HG03280 (cell line): ENCODE measurements at regions not wholly inside any gene's neighbourhood (a gene's known extent, or its start where the extent isn't known, plus 50 kb on each side); places are given as distances from the start of the nearest gene placed in this dataset.

Experiments used
- ATAC-seq: cut with Tn5 transposase; IDR thresholded peaks from one replicate; pipeline ENCODE4 v1.9.1; 2021; ENCODE audit warnings: mild to moderate bottlenecking, moderate library complexity; ENCODE audit not compliant: unreplicated experiment

DNA sequence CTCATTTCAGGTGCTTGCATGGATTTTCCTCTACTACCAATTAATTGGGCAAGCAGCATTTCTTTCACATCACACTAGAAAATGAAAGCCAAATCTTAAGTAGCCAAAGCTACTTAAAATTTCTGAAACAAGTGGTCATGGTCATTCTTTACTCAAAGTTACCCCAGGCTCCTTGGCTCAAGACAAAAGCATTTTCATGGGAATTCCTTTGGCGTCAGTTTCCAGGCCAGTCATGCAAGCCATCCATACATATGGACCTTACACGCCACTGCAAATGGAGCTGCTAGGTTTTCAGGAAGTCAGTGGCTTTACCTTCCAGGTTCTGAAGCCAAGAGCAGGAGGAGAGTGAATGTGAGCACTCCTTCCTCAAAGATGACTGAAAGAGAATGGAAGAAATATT lies 83.7 kb upstream of the IL12A start:
- ATAC-seq, result no peak

DNA sequence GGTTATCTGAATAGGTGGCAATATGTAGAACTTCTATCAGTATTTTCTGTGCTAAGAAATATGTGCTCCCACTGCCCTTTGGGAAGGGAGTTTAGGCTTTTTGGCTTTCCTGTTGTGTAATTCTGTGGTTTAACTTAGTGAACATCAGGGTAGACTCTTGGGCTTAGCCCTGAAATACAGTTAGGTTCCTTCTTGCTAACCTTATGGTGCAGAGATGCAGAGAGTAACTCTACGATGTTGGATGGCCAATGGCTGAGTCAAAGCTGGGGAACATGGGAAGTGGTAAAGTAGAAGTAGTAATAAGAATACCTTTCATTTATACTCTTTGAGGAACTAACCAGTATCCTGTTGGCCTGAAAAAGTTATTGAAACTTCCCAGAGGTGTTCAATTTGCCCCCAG lies 80.8 kb upstream of the IL12A start:
- ATAC-seq, result no peak

DNA sequence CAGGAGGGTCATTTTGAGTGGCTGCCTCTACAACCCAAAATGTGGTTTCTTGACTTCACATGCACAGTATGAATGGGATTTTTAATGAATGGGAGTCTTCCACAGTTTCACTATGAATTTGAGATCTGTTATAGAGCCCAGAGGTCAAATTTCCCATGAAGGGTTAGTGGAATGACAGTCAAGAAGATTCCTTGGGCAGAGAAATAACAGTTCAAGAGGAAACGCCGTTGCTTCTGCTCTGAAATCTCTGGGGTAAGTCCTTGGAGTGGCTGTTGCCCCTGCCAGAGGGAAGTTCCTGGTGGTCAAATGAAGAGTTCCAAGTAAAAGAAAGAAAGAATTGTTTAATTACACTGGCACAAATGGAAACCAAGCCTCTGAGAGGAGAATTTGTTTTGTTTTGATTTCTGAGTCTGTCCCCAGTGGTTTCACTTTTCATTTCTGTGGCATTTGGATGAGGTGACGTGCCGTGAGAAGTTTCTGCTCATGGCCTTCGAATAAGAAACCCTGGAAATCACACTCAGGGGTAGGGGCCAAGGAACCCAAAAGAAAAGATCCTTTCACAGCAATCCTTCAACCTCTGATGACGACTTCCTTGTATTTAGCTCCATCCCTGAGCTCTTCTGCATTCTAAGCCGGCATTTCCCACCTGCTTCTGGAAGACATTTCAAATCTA lies 77.5 kb upstream of the IL12A start:
- peak; percentile 86 for ATAC-seq

DNA sequence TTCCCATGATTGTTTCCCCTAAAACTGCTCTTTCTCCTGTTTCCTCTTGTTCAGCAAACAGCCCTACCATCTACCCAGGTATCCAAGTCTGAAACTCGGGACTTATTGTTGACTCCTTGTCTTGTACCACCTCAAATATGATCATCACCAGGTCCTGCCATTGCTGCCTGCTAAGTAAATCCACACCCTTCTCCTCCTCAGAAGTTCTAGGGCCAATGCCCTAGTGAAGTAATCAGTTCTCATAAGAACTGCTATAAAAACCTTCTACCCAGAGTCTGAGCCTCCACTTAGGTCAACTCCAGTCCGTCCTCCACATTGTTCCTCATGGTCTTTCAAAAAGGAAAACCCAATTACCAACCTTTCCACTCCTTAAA lies 77.0 kb upstream of the IL12A start:
- no peak for ATAC-seq

DNA sequence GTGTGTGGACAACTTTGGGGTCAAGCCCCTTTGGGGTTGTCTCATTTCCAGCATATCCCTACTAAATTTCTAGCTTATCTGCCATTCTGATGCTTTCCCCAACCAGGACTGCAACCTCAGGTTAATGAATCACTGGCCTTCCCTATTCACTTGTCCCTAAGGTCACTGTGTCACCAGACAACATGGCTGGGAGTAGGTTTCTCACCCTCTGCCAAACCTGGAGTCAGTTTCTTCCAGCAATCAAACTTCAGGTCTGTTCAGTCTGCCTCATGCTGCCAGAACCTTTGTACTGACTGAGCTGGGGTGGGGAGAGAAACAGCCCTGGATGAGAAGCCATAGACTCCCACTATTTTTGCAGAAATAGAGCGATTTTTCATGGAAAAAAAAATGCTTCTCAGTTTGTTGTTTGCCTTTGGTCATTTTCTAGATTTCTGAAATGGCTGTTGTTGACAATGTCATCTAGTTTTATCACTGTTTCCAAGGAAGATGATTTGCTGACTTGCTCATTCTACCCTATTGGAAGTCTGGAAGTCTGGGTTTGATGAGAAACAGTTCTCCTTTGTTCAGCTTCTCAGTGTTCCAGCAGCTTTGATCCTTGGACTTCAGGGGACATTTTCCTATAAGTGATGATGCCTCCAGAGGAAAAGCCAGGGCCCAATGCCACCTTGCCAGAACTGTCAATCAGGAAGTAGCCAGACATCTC lies 74.8 kb upstream of the IL12A start:
- ATAC-seq, result no peak

DNA sequence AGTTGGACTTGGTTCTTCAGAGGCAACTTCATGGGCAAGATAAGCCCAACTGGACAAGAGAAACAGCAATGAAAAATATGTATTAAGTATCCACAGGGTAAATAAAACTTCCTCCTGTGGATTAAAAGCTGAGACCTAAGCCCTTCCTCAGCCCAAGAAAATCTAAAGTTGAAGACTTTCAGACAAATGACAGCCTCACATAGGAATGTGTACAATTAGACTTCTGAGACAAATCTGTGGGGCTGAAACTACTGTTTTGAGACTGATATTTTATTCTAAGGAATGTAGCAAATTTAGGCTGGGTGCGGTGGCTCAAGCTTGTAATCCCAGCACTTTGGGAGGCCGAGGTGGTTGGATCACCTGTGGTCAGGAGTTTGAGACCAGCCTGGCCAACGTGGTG lies 74.2 kb upstream of the IL12A start:
- no peak for ATAC-seq

DNA sequence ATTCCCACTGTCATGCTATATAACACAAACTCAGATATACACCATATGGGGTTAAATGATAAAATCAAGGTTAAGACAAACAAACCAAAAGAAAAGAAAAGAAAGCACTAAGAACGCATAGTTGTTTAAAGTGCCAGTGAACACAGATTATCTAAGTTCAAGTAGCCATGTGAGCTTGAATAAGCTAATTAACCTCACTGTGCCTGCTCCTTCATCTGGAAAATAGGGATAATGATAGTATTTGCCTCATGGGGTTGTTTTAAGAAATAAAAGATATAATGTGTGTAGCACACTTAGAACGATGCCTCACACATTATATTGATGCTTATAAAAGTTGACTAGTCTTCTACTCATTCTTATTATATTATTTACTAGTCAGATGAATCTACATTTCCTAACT lies 72.6 kb upstream of the IL12A start:
- ATAC-seq, result no peak

DNA sequence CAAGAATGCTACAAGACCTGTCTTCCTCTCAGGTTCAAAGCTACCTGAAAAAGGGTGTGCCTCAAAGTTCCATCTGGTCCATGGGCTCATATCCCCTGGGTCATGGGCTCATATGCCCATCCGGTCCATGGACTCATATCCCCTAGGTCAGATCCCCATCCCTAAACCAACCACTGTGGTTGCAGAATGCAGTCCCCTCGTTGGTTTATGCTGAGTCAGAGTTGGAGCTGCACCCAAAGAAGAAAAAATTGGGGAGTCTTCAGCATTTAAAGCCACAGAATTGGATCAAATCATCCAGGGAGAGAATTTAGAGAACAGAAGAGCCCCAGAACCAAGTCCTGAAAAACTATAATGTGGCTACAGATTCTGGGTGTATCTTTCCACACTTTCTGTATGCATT lies 71.5 kb upstream of the IL12A start:
- no peak for ATAC-seq

DNA sequence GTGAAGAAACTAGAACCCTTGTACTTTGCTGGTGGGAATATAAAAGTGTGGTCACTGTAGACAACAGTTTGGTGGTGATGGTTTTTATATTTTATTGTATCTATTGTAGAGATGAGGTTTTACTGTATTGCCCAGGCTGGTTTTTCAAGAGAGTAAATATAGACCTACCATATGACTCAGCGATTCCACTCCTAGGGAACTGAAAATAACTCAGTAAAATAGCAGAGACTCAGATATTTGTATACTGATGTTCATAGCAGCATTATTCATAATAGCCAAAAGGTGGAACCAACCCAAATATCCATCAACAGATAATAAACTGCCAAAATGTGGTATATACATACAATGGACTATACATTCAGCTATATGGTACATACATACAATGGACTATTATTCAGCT lies 68.8 kb upstream of the IL12A start:
- peak; percentile 78 for ATAC-seq

DNA sequence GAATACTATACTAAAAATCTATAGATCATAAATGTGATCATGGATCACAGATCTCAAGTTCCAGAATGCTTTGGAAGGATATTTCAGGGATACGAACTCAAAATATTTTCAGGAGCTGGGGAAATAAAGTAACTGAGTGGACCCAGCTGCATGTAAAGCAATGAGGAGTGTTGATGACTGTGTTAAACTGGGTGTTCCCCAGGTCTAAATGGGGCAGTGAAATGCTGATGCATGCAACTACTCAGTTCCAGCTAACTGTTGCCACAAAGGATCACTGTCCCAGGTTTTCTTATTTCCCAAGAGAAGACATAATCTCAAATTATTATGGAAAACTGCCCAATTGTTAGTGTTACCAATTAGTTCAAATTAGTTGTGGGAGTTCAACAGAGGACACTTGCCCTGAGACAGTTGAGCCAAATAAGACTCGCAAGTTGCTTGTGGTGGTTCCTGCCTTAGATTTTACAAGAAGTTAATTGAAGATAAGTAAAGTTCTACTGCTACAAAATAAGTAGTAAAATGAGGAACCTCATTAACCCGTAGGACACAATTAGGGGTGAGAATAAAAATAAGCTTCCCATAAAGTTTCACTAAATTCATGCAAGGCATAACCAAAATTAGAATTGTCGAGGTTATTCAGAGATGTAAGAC lies 66.3 kb upstream of the IL12A start:
- ATAC-seq, result no peak

DNA sequence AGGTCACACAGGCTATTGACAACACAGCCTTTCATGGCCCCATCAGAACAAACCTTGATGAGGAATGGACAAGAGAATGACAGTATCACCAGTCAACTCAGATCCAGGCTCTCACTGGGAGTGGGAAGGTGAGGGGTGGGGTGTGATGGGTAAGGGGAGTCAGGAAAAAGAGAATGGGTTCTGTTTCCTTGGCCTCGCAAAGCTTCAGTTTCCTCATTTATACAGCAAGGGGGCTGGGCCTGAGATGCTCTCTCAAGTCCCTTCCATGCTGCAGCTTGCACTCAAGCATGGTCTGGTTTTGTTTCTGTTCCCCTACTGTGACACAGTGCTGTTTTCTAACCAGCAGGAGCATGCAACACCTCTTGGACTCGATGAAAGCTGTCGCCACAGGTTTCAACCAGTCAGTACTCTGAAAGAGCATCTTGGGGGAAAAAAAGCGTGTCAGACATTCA lies 65.7 kb upstream of the IL12A start:
- peak; percentile 93 for ATAC-seq

DNA sequence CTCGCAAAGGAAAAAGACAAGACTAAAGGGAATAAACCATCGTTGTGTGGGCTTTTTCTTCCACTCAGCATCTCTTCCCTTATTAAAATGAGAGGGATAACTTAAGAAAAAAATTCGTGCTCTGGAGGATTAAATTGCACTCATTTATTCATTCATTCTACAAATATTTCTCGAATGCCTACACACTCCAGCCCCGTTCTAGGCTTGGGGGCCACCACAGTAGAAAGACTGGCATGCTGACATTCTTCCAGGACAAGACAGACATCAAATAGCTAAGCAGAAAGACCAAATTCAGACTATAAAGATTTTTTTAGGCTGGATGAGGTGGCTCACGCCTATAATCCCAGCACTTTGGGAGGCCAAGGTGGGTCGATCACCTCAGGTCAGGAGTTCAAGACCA lies 65.3 kb upstream of the IL12A start:
- no peak for ATAC-seq

DNA sequence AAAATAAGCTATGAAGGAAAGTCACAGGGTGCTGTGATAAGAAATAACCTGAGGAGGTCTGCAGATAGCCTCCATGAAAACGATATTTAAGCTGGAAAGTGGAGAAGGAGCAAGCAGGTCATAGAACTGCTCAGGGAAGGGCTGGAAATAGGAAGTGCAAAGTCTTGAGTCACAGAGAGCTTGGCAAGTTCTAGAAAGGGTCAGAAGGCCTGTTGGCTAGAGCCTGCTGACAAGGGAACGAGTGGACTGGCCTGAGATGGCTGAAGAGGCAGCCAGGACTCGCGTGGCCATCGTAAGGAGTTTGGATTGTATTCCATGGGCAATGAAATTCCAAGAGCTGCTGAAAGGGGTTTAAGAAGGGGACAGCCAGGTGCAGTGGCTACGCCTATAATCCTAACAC lies 64.7 kb upstream of the IL12A start:
- ATAC-seq, result no peak

DNA sequence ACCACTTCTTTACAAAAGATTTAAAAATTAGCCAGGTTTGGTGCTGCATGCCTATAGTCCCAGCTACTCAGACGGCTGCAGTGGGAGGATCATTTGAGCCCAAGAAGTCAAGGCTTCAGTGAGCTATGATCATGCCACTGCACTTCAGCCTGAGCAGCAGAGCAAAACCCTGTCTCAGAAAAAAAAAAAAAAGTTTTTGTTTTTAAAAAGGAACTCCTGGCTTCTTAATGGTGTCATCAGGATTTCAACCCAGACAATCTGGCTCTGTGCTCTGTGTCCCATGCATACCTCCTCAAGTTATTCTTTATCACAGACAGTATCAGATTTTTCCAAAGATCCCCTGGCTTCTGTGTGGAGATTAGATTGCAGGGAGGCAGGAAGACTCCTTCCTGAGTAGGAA lies 64.2 kb upstream of the IL12A start:
- no peak for ATAC-seq

DNA sequence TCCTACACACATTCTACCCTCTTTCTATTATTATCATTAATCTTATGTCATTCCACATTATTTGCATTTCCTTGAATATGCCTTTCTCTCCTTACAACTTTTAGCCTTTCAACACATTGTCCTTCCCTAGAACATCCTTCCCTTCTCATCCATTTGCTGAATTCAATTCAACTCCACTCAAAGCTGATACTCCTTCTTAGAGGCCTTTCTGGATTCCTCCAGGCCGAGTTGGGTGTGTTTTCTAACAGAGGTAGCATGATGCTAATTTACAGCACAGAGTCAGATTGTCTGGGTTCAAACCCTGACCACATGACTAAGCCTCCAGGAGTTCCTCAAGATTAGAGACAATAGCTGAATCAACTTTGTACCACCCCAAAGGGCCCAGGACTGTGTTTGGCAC lies 63.4 kb upstream of the IL12A start:
- no peak for ATAC-seq

DNA sequence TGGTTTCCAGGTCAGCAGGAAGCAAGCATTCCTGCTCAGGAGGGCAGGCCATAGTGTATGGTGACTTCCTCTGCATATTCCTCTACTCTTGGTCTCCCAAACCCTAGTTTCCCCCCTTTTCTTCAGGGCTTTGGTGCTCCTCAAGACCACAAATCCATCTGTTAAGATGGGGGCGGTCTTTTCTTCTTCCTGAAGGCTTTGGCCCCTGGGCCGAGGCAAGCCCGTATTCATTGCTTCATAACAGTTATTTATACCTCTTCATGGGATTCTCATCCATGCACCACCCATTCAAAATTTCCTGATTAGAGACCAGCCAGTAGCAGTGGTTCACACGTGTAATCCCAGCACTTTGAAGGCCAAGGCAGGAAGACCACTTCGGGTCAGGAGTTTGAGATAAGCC lies 62.1 kb upstream of the IL12A start:
- ATAC-seq, result no peak

DNA sequence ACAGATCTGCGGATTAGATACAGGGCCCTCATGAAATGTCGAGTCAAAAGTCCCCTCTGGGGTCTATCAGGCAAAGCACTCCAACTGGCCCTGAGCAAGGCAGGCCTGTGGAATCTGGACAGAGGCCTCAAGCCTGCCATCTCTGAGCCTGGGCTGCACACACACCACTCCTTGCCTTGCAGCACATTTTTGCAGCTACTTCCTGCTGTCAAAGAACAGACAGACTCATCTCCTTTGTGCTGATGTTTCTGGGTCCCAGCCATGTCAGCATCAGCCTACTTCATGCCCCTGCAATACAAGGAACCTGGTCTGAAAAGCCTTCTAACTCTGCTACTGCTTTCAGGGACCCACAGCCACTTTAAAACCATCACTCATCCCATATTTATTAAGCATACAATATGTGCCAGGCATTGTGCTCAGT lies 60.6 kb upstream of the IL12A start:
- no peak for ATAC-seq

DNA sequence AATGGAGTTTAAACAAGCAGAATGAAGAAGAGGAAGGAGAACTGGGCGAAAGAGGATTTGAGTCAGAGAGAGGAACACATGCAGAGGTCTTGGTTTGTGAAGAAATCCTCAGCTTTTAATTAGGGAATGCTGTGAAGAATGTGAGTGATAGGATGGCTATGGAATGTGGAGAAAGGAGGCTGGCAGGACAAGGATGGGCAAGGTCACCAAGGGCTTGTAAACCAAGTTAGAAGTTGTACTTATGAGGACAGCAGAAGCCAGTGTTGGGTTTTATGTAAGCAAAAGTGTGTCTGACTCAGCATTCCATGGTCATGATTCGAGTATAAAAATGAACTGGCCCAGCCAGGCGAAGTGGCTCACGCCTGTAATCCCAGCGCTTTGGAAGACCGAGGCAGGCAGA lies 60.0 kb upstream of the IL12A start:
- ATAC-seq, result no peak

DNA sequence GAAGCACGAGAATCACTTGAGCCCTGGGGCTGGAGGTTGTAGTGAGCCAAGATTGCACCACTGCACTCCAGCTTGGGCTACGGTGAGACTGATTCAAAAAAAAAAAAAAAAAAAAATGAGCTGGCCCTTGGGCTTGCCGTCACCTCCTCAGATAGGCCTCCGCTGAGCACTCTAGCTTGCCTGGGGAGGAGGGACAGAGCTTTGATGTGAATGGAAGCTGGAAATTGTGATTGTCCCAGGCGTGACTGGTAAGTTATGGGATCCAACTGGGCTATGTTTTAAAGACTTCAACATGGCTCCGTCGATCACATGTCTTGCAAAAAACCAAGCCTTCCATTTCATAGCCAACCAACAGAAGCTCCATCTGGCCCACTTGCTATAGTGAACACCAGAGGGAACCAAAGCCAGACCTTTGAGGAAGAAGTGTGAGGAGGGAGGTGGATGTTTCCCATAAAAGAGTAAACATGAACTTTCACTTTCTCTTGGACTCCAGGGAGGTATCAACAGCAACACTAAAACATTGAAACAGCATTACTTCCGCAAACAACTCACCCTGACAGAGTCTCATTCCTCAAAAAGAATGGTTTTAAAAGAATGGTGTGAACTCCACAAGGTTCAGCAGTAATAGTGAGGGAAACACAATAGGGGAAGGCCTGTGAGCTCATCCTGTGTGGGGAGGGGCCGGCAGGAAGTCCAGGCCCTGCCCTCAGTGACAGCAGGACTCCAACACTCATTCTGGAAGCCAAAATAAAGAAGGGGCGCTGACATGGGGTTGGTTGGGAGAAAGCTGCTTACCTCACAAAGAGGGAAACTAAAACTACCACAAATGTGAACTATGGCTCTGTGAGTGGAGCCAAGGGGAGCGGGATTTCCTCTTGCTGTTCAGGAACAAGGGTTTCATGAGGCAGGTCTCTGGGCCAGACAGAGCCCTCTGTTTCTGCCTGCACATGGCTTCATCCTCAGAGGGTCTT lies 59.2 kb upstream of the IL12A start:
- no peak for ATAC-seq

DNA sequence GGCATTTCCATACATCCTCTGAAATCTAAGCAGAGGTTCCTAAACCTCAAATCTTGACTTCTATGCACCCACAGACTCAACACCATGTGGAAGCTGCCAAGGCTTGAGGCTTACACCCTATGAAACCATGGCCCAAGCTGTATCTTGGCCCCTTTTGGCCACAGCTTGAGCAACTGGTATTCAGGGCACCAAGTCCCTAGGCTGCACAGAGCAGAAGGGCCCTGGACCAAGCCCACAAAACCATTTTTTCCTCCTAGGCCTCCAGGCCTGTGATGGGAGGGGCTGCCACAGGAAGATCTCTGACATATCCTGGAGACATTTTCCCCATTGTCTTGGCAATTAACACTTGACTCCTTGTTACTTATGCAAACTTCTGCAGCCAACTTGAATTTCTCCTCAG lies 54.4 kb upstream of the IL12A start:
- ATAC-seq, result no peak

DNA sequence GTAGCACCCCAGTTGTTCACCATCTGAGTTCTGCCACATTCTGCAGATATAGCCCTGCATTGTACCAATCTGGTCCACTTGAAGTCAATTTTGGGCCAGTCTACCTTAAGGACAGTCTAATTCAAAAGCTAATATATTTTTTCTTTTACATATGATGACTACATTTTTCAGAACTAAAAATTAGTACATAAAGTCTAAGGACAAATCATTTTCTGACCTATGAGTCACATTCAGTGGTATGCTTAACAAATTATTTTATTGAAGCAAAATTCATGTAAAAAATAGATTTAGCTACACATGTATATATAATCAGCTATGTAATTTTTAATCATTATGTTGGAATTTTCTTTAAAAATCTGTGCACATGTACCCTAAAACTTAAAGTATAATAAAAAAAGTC lies 52.1 kb upstream of the IL12A start:
- no peak for ATAC-seq
